ENCODE measurements at regions not wholly inside any gene's neighbourhood (a gene's known extent, or its start where the extent isn't known, plus 50 kb on each side); places are given as distances from the start of the nearest gene placed in this dataset.

DNA sequence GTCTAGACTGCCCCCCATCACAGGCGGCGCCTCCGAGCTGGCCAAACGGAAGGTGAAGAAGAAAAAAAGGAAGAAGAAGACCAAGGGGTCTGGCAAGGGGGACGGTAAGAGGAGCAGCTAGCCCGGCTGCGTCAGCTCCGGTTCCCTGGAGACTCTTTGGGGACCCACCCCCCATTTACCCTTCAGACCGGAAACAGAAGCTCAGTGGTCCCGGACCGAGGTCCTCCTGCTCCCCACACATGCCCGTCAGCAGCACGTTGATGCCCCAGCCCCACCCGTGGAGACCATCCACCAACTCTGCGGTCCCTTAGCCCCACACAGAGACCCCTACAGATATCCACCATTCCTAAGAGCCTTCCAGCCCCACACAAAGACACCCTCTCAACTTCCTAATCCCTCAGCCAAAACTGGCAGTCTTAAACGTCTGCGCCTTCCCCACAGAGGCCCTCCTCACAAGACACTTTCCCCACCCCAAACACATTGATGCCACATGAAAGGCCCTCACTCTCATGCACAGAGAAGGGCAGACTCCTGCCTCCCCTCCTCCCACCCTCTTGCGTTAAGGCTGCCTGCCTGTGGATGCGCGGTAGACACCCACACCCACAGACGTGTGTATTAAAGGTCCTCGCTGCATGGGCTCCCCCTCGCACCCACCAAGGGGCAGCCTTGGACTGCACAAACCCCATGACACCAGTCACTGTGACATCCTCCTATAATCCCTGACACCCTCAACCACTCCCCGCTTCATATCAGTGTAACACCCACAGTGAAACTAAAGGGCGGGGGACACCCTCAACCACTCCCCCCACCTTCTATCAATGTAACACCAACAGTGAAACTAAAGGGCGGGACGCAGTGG, 58.2 kb upstream of the RPH3AL start:
- TF ChIP-seq, protein P1, sequence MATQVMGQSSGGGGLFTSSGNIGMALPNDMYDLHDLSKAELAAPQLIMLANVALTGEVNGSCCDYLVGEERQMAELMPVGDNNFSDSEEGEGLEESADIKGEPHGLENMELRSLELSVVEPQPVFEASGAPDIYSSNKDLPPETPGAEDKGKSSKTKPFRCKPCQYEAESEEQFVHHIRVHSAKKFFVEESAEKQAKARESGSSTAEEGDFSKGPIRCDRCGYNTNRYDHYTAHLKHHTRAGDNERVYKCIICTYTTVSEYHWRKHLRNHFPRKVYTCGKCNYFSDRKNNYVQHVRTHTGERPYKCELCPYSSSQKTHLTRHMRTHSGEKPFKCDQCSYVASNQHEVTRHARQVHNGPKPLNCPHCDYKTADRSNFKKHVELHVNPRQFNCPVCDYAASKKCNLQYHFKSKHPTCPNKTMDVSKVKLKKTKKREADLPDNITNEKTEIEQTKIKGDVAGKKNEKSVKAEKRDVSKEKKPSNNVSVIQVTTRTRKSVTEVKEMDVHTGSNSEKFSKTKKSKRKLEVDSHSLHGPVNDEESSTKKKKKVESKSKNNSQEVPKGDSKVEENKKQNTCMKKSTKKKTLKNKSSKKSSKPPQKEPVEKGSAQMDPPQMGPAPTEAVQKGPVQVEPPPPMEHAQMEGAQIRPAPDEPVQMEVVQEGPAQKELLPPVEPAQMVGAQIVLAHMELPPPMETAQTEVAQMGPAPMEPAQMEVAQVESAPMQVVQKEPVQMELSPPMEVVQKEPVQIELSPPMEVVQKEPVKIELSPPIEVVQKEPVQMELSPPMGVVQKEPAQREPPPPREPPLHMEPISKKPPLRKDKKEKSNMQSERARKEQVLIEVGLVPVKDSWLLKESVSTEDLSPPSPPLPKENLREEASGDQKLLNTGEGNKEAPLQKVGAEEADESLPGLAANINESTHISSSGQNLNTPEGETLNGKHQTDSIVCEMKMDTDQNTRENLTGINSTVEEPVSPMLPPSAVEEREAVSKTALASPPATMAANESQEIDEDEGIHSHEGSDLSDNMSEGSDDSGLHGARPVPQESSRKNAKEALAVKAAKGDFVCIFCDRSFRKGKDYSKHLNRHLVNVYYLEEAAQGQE (IDR thresholded peaks at IDR 0.05; ENCODE audit: insufficient replicate concordance, low read depth), result no peak
- TF ChIP-seq, protein P2, sequence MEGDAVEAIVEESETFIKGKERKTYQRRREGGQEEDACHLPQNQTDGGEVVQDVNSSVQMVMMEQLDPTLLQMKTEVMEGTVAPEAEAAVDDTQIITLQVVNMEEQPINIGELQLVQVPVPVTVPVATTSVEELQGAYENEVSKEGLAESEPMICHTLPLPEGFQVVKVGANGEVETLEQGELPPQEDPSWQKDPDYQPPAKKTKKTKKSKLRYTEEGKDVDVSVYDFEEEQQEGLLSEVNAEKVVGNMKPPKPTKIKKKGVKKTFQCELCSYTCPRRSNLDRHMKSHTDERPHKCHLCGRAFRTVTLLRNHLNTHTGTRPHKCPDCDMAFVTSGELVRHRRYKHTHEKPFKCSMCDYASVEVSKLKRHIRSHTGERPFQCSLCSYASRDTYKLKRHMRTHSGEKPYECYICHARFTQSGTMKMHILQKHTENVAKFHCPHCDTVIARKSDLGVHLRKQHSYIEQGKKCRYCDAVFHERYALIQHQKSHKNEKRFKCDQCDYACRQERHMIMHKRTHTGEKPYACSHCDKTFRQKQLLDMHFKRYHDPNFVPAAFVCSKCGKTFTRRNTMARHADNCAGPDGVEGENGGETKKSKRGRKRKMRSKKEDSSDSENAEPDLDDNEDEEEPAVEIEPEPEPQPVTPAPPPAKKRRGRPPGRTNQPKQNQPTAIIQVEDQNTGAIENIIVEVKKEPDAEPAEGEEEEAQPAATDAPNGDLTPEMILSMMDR (IDR thresholded peaks at IDR 0.05; ENCODE audit: insufficient read depth, low read length), result no peak
- TF ChIP-seq SPI1 (IDR thresholded peaks at IDR 0.05; ENCODE audit: borderline replicate concordance, low read depth), result no peak
- no peak for TF ChIP-seq GABPA (IDR thresholded peaks at IDR 0.05; ENCODE audit: low read depth)
- no peak for TF ChIP-seq POLR2AphosphoS5 (IDR thresholded peaks at IDR 0.05; ENCODE audit: low read depth)
- peak overlapping the region; percentile 77 for H3K4me3 ChIP-seq (replicated peaks; ENCODE audit: insufficient read depth, low read length)
- H3K27me3 ChIP-seq (ENCODE audit: insufficient read depth, poor library complexity, severe bottlenecking), result no peaks in the 10 kb centered on the region
- H3K27ac ChIP-seq (replicated peaks), result peak overlapping the region; percentile 66
- peak in 1 of 2 experiments; percentile 43 for DNase-seq (ENCODE audit: low read depth in 1 of 2, low spot score in 1 of 2)

DNA sequence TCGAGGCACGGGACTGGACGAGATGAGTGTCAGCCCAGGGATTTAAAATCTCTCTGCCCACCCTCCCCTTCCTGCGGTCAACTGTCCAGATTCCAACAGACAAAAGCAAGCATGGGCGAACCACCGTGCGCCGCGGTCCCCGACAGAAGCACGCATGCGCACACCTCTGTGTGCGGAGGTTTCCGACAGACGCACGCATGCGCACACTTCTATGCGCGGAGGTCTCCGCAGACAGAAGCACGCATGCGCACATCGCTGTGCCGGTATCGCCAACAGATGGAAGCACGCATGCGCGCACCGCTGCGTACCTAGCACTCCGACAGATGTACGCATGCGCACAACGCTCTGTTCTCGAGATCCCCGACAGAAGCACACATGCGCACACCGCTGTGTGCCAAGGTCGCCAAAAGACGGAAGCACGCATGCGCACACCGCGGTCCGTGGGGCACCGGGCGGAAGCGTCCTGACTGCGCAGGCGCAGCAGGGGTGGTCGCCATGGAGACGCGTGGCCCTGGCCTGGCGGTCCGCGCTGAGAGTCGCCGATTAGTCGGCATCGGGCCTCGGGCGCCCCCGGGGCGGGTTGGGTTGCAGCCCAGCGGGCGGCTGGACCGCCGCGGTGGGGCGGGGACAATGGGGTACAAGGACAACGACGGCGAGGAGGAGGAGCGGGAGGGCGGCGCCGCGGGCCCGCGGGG, 57.4 kb upstream of the RPH3AL start:
- Histone ChIP-seq H3K27me3 (ENCODE audit: insufficient read depth, poor library complexity, severe bottlenecking) (no peaks in the 10 kb centered on the region), H3K4me3 (replicated peaks; ENCODE audit: insufficient read depth, low read length) (peak overlapping the region; percentile 77), H3K27ac (replicated peaks) (peak overlapping the region; percentile 66)
- no peak for TF ChIP-seq GABPA (IDR thresholded peaks at IDR 0.05; ENCODE audit: low read depth)
- TF ChIP-seq, protein P1 (IDR thresholded peaks at IDR 0.05; ENCODE audit: insufficient replicate concordance, low read depth), result no peak
- TF ChIP-seq POLR2AphosphoS5 (IDR thresholded peaks at IDR 0.05; ENCODE audit: low read depth), result peak; percentile 46; the same call in 1 of the 2 replicates
- peak; percentile 71 to 93 for DNase-seq (ENCODE audit: low read depth in 1 of 2, low spot score in 1 of 2)

DNA sequence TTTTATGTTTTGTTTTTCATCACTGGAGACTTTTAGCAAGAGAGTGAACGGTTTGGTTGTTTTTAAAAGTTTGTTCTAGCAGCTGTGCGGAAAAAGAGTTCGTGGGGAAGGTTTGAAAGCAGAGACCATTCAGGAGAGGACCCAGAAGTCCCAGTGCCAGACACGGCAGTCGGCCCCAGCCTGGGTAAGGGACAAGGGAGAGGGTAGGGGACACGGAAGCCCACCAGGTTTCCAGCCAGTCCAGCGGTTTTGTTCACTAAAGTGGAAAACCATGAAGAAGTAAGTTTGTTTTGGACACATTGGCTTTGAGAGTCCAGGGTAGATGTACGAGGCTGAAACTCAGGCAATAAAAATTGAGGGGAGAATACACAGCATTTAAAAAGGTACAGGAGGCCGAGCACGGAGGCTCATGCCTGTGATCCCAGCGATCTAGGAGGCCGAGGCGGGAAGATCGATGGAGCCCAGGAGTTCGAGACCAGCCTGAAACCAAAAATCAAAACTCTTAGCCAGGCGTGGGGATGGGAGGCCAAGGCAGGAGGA, 56.8 kb upstream of the RPH3AL start:
- peak overlapping the region; percentile 43 for H3K27ac ChIP-seq (replicated peaks)
- TF ChIP-seq SPI1 (IDR thresholded peaks at IDR 0.05; ENCODE audit: borderline replicate concordance, low read depth), result no peak
- TF ChIP-seq, protein P2 (IDR thresholded peaks at IDR 0.05; ENCODE audit: insufficient read depth, low read length), result no peak
- DNase-seq (ENCODE audit: low read depth in 1 of 2, low spot score in 1 of 2), result no peak
- H3K27me3 ChIP-seq (ENCODE audit: insufficient read depth, poor library complexity, severe bottlenecking), result no peaks in the 10 kb centered on the region
- H3K4me3 ChIP-seq (replicated peaks; ENCODE audit: insufficient read depth, low read length), result peak overlapping the region; percentile 39

DNA sequence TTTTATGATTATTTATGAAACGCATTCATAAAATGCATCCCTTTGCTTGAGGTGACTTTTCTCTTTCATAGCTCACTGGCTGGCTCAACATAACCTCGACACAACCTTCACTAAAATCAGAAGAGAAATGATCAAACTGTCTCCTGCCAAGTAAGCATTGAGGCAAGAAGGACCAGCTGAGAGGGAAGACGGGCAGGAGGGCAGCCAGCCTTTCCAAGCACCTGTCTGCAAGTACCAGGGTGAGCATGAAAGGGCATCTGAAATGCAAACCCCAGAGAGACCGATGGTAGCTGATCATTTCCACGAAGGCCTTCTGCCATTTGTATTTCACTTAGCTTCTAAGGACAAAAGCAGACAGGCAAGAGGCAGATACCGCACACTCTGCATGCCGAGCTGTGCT, 52.1 kb upstream of the RPH3AL start:
- DNase-seq (ENCODE audit: low read depth in 1 of 2, low spot score in 1 of 2), result no peak
- no peak overlapping the region for H3K4me3 ChIP-seq (replicated peaks; ENCODE audit: insufficient read depth, low read length)
- no peaks in the 10 kb centered on the region for H3K27me3 ChIP-seq (ENCODE audit: insufficient read depth, poor library complexity, severe bottlenecking)
- TF ChIP-seq POLR2AphosphoS5 (IDR thresholded peaks at IDR 0.05; ENCODE audit: low read depth) (no peak), GABPA (IDR thresholded peaks at IDR 0.05; ENCODE audit: low read depth) (no peak), SPI1 (IDR thresholded peaks at IDR 0.05; ENCODE audit: borderline replicate concordance, low read depth) (no peak)
- TF ChIP-seq, protein P2 (IDR thresholded peaks at IDR 0.05; ENCODE audit: insufficient read depth, low read length), result no peak
- TF ChIP-seq, protein P1 (IDR thresholded peaks at IDR 0.05; ENCODE audit: insufficient replicate concordance, low read depth), result no peak
- no peak overlapping the region for H3K27ac ChIP-seq (replicated peaks)
